Activated CD4-positive, CD25-positive, alpha-beta regulatory T cell (primary cell): ENCODE measurements at regions not wholly inside any gene's neighbourhood (a gene's known extent, or its start where the extent isn't known, plus 50 kb on each side); places are given as distances from the start of the nearest gene placed in this dataset.
"Not testable (repeated sequence)": the region's sequence is repeated elsewhere in the genome, so short reads cannot be mapped to it uniquely, and the experiment has no call there.

Experiments used
- DNase-seq, 4 experiments: peaks; one replicate each; lab custom pipeline; 2025; lab: John Stamatoyannopoulos, UW

- DNase-seq = no peak
Observed at GRCh38 chr9:745761-746380, 95.6 kb upstream of the DMRT1 start.

GRCh38 chr9:746661-747434, 94.6 kb upstream of the DMRT1 start:
- DNase-seq = no peak

GRCh38 chr9:747567-747966, 93.9 kb upstream of the DMRT1 start:
- DNase-seq = no peak

DNA sequence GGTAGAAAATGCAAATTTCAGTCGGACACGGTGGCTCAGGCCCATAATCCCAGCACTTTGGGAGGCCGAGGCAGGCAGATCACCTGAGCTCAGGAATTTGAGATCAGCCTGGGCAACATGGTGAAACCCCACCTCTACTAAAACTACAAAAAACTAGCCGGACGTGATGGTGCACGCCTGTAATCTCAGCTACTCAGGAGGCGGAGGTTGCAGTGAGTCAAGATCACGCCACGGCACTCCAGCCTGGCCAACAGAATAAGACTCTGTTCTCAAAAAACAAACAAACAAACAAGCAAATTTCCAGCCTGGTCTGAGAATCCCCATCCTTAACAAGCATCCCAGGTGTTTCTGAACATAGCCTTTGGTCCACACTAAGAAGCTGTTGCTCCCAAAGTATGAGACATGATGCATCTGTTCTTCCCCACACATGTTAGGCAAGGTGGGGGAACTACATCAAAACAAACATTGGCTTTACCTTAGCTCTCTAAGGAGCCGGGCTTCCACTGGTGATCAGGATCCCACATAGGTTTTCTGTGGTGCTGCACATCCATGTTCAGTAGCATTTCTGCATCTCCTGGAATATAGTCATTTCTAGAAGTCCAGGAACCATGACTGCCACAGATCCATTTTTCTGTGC, 92.5 kb upstream of the DMRT1 start:
- no peak for DNase-seq

DNA sequence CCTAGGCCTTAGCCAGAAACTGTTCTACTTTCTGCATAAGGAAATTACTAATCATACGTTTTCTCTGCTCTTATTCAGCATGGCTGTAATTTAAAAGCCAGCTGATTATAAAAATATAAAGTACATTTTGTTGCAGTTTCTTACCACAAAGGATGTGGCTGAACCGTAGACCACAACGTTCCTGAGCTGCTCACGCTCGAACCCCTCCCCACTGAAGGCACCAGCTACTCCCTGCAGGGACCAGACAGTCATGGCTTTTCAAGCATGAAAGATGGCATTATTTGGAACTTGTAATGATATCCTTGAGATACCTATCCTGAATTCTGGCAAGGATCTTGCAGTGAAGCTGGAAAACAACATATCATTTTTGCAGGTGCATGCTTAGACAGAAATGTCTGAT, 91.8 kb upstream of the DMRT1 start:
- no peak for DNase-seq

- no peak for DNase-seq
Observed at GRCh38 chr9:750249-750967, 91.1 kb upstream of the DMRT1 start.

DNA sequence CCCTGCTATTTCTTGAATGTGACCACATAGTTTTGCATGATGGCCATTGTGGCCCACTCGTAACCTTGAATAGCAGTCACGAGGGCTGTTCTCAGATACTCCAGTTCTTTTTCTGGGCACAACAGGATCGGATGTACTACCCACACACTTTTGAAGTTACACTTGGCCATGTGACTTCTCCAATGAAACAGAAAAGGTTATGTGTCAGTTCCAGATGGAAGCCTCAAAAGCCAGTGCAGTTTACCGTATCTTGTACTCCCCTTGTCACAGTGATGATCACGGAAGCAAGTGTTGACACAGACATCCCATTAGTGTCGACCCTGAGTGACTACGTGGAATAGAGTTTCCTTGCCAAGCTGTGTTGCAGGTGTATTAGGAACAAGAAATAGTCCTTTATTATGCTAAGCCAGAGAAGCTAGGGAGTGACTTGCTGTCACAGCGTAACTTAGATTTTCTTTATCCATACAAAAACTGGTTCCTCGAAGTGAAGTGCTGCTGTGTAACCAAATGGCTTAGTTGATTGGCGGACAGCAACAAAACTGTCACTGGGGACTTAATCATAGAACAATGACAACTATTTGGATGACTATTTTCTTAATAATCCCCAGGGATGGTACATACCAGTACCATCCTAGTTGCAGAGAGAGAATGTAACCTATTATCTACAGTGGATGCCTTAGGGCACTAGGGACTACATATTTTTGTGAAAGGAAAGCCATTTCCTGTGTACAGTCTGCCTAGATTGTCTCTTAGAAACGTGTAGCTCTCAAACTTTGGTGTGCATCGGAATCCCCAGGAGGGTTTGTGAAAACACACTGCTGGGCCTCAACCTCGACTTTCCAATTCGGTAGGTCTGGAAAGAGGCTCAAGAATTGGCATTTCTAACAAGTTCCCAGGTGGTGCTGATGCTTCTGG, 90.1 kb upstream of the DMRT1 start:
- DNase-seq = no peak

GRCh38 chr9:752201-752600, 89.3 kb upstream of the DMRT1 start:
- no peak for DNase-seq

GRCh38 chr9:752681-753200, 88.8 kb upstream of the DMRT1 start:
- DNase-seq = no peak

GRCh38 chr9:753734-754133, 87.8 kb upstream of the DMRT1 start:
- DNase-seq = not testable (repeated sequence)

GRCh38 chr9:754150-754931, 87.2 kb upstream of the DMRT1 start:
- no peak for DNase-seq

GRCh38 chr9:755454-756381, 85.8 kb upstream of the DMRT1 start:
- DNase-seq = no peak

- no peak for DNase-seq
Observed at GRCh38 chr9:757246-757881, 84.1 kb upstream of the DMRT1 start.

- DNase-seq = no peak
Observed at GRCh38 chr9:758146-758545, 83.4 kb upstream of the DMRT1 start.

GRCh38 chr9:759541-759940, 82.0 kb upstream of the DMRT1 start:
- DNase-seq = no peak

DNA sequence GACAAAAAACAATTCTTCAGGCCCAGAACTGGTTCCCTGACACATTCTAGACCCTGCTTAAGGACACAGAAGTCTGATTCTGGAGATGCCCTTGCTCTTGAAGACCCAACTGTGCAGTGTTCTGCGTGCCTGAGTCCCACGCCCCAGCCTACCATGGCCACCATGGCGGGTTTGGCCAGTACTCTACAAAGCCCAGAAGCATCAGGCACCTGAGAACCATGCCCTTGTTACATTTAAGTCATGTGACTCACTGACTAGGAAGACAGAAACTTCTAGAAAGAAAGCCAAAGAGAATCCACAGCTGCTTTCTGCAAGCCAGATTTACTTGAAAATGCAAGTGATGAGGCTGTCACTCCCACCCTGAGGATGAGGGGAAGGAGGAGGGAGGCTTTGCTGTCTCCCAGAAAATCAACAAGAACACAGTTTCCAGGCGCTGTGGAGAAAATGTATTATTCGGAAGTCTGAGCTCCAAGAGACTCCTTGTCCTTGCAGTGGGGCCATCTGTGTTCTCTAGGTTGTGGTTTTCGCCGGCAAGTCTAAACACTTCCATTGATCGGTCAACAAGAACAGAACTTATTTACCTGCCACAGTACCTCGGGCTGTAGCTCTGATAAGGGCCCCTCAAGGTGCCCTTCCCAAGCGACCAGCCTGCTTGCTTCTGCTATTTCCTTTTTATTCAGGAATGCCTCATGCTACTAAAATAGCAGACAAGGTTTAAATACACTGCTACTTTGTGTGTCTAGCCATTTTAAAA, 81.3 kb upstream of the DMRT1 start:
- no peak for DNase-seq

- DNase-seq = no peak
Observed at GRCh38 chr9:761176-761792, 80.2 kb upstream of the DMRT1 start.
